GM23248 (cell line): ENCODE measurements at regions not wholly inside any gene's neighbourhood (a gene's known extent, or its start where the extent isn't known, plus 50 kb on each side); places are given as distances from the start of the nearest gene placed in this dataset.

Experiments
- DNase-seq: peaks from one replicate; pipeline ENCODE4 v3.0.0-alpha.2; 2015
- H2AFZ ChIP-seq: fragments of 200-600 bp; sonication (generic); 2 replicates; pipeline ENCODE4 v1.6.1; 2016; ENCODE audit warnings: antibody characterized with exemption
- H3F3A ChIP-seq: fragments of 200-600 bp; sonication (generic); 2 replicates; pipeline ENCODE4 v1.6.1; 2016; ENCODE audit warnings: mild to moderate bottlenecking, antibody characterized with exemption, mixed run types; ENCODE audit not compliant: insufficient read depth
- H3K27ac ChIP-seq: fragments of 200-600 bp; sonication (generic); 2 replicates; pipeline ENCODE4 v1.5.1; 2016; ENCODE audit warnings: mild to moderate bottlenecking
- H3K27me3 ChIP-seq: fragments of 200-600 bp; sonication (generic); replicated peaks from 2 replicates; pipeline ENCODE4 v1.6.1; 2016; ENCODE audit warnings: mild to moderate bottlenecking; ENCODE audit not compliant: insufficient read depth
- H3K36me3 ChIP-seq: fragments of 200-600 bp; sonication (generic); 2 replicates; pipeline ENCODE4 v1.6.1; 2016; ENCODE audit warnings: low read depth, mild to moderate bottlenecking
- H3K4me1 ChIP-seq: fragments of 200-600 bp; sonication (generic); 2 replicates; pipeline ENCODE4 v1.6.1; 2016; ENCODE audit warnings: mild to moderate bottlenecking; ENCODE audit not compliant: insufficient read depth
- H3K4me2 ChIP-seq: fragments of 200-600 bp; sonication (generic); one replicate; pipeline ENCODE4 v1.6.1; 2016; ENCODE audit warnings: mild to moderate bottlenecking; ENCODE audit not compliant: unreplicated experiment
- H3K4me3 ChIP-seq: fragments of 200-600 bp; sonication (generic); 2 replicates; pipeline ENCODE4 v1.5.1; 2016; ENCODE audit warnings: mild to moderate bottlenecking
- H3K79me2 ChIP-seq: fragments of 200-600 bp; sonication (generic); 2 replicates; pipeline ENCODE4 v1.6.1; 2016; ENCODE audit warnings: mild to moderate bottlenecking; ENCODE audit not compliant: insufficient read depth
- H3K9ac ChIP-seq: fragments of 200-600 bp; sonication (generic); 2 replicates; pipeline ENCODE4 v1.6.1; 2016; ENCODE audit warnings: mild to moderate bottlenecking
- H3K9me2 ChIP-seq: fragments of 200-600 bp; sonication (generic); 2 replicates; pipeline ENCODE4 v1.6.1; 2016; ENCODE audit warnings: mixed run types, mild to moderate bottlenecking, moderate library complexity; ENCODE audit not compliant: insufficient read depth
- H3K9me3 ChIP-seq: fragments of 200-600 bp; sonication (generic); one replicate; pipeline ENCODE4 v1.6.1; 2017; ENCODE audit warnings: low read depth
- H4K20me1 ChIP-seq: fragments of 200-600 bp; sonication (generic); 2 replicates; pipeline ENCODE4 v1.6.0; 2016; ENCODE audit not compliant: insufficient read depth
- EZH2 ChIP-seq: fragments of 200-600 bp; sonication (generic); IDR thresholded peaks from 2 replicates; pipeline ENCODE4 v1.6.1; 2018; ENCODE audit warnings: antibody characterized with exemption, mild to moderate bottlenecking; ENCODE audit not compliant: insufficient read depth, poor library complexity, severe bottlenecking
- EZH2phosphoT487 ChIP-seq: fragments of 200-600 bp; sonication (generic); IDR thresholded peaks from 2 replicates; pipeline ENCODE4 v1.6.1; 2018; ENCODE audit warnings: antibody characterized with exemption, moderate library complexity, mild to moderate bottlenecking, low read depth; ENCODE audit not compliant: insufficient read depth
- WGBS, 2 experiments: methylation state at CpG; one replicate each; pipeline ENCODE4 v1.1.6; 2015 to 2017; ENCODE audit warnings: low lambda C conversion rate in 2 of 2, low coverage in 1 of 2; ENCODE audit errors: missing lambda C conversion rate in 2 of 2; 5-methylcytosine and 5-hydroxymethylcytosine counted together
- in situ Hi-C: fragments of 300-500 bp; cut with MboI; formaldehyde crosslinking; loops from 2 replicates; pipeline ENCODE4 v1.15.0; 2020

- Histone ChIP-seq H3K4me3 (no peak overlapping the region), H3K9ac (no peak overlapping the region), H3K4me1 (no peaks in the 10 kb centered on the region), H3K36me3 (no peaks in the 10 kb centered on the region), H3K9me3 (no peaks in the 10 kb centered on the region), H3K79me2 (no peaks in the 10 kb centered on the region), H3K27me3 (no peaks in the 10 kb centered on the region), H3K4me2 (no peak overlapping the region), H4K20me1 (no peaks in the 10 kb centered on the region), H2AFZ (no peak overlapping the region), H3K9me2 (no peaks in the 10 kb centered on the region), H3F3A (no peaks in the 10 kb centered on the region), H3K27ac (no peak overlapping the region)
- in situ Hi-C loops, result no loop called here
- no peak for TF ChIP-seq EZH2
- TF ChIP-seq EZH2phosphoT487, result no peak
- WGBS, 2 experiments, result 48% methylated on average over 2 of the region's 2 CpGs
- DNase-seq, result no peak
Measured at GRCh38 chr6:54474898-54475297, 166.7 kb downstream of the TINAG start.

DNA sequence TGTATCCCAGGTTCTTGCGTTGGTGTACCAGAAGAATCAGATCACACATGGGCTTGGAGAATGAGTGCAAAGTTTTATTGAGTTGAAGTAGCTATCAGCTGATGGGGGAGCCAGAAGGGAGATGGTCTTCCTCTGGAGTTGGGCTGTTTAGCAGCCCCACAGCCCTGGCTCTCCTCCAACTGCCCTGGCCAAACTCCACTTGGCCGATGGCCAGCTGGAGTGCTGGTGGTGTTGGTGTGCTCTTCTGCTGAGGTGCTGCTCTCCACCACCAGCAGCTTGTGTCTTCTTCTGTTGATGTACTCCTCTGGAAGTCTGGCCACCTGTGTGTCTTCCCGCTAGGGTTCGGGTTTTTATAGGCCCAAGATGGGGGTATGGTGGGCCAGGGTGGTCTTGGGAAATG lies 172.8 kb downstream of the TINAG start:
- TF ChIP-seq EZH2 (no peak), EZH2phosphoT487 (no peak)
- H3K9me2 ChIP-seq, result no peaks in the 10 kb centered on the region
- no peaks in the 10 kb centered on the region for H3F3A ChIP-seq
- H3K4me3 ChIP-seq, result no peak overlapping the region
- in situ Hi-C loops, result no loop called here
- H3K27ac ChIP-seq, result no peak overlapping the region
- H3K4me1 ChIP-seq, result no peaks in the 10 kb centered on the region
- H3K9ac ChIP-seq, result no peak overlapping the region
- no peaks in the 10 kb centered on the region for H3K27me3 ChIP-seq
- DNase-seq, result no peak
- H2AFZ ChIP-seq, result no peak overlapping the region
- H3K36me3 ChIP-seq, result no peaks in the 10 kb centered on the region
- H3K9me3 ChIP-seq, result no peaks in the 10 kb centered on the region
- H3K4me2 ChIP-seq, result no peak overlapping the region
- H4K20me1 ChIP-seq, result no peaks in the 10 kb centered on the region
- whole genome bisulfite sequencing, 2 experiments, result 84 to 85% methylated on average over 4 of the region's 4 CpGs
- H3K79me2 ChIP-seq, result no peaks in the 10 kb centered on the region

DNA sequence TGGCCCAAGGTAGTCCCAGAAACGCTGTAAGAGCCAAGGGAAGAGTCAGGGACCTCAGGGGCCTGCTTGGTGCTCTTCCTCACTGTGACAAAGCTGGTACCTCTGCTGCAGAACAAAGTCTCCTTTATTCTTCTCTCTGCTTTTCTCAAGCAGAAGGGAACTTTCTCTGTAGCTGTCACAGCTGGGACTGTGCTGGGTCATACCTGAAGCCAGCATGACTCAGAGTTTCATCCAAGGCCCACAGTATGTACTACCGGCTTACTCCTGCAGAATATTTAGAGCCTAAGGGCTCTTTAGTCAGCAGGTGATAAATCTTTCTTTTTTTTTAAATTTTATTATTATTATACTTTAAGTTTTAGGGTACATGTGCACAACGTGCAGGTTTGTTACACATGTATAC lies 183.2 kb downstream of the TINAG start:
- Histone ChIP-seq H3K4me1 (peaks cover 5% of the 10 kb centered on the region; the same call in 1 of the 2 replicates), H3K27me3 (no peaks in the 10 kb centered on the region), H3K9ac (no peak overlapping the region), H3K4me3 (no peak overlapping the region), H3K27ac (no peak overlapping the region), H3K79me2 (no peaks in the 10 kb centered on the region), H3K36me3 (no peaks in the 10 kb centered on the region), H3F3A (peaks cover 13% of the 10 kb centered on the region; the same call in 1 of the 2 replicates), H3K4me2 (no peak overlapping the region), H3K9me3 (no peaks in the 10 kb centered on the region), H3K9me2 (no peaks in the 10 kb centered on the region), H2AFZ (no peak overlapping the region), H4K20me1 (no peaks in the 10 kb centered on the region)
- in situ Hi-C loops, result no loop called here
- DNase-seq, result peak; percentile 30
- 47 to 51% methylated on average over 3 of the region's 3 CpGs for WGBS, 2 experiments
- TF ChIP-seq EZH2, result no peak
- TF ChIP-seq EZH2phosphoT487, result no peak

DNA sequence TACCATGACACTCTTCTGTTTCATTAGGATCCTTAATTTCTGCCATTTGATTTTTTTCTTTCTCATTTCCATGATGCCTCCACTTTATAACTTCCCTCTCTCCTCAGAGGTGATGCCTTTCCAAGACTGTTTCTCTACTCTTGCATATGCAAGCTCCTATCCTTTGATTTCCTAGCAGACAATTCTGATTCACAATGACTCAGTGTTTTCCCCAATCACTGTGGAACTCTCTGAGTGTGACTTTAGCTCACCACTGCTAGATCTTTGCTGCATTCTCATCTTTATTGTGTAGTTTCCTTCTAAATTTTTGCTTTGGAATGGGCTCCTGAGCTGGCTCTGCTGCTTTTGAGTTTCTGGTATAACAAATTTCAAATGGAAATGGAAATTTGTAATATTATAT lies 184.9 kb downstream of the TINAG start:
- H3K27me3 ChIP-seq, result no peaks in the 10 kb centered on the region
- H3K4me3 ChIP-seq, result no peak overlapping the region
- H3K79me2 ChIP-seq, result no peaks in the 10 kb centered on the region
- no peak overlapping the region for H3K9ac ChIP-seq
- H3F3A ChIP-seq, result peaks cover 13% of the 10 kb centered on the region; the same call in 1 of the 2 replicates
- no peaks in the 10 kb centered on the region for H3K36me3 ChIP-seq
- no peaks in the 10 kb centered on the region for H3K9me3 ChIP-seq
- peak; percentile 85 for DNase-seq
- H4K20me1 ChIP-seq, result no peaks in the 10 kb centered on the region
- TF ChIP-seq EZH2, result no peak
- TF ChIP-seq EZH2phosphoT487, result no peak
- no peak overlapping the region for H2AFZ ChIP-seq
- in situ Hi-C loops, result no loop called here
- no peaks in the 10 kb centered on the region for H3K9me2 ChIP-seq
- peaks cover 5% of the 10 kb centered on the region; the same call in 1 of the 2 replicates for H3K4me1 ChIP-seq
- peak overlapping the region; percentile 32 for H3K4me2 ChIP-seq
- peak overlapping the region; percentile 48 for H3K27ac ChIP-seq

DNA sequence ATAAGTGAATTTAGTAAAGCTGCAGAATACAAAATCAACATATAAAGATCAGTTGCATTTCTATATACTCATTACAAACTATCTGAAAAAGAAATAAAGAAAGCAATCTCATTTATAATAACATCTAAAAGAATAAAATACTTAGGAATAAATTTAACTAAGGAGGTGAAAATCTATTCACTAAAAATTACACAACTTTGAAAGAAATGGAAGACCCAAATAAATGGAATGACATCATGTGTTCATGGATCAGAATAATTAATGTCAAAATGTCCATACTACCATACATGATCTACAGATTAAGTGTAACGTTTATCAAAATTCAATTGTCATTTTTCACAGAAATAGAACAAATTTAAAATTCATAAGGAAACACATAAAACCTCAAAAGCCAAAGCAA lies 194.9 kb downstream of the TINAG start:
- DNase-seq, result no peak

More for the DNA sequence above, 194.9 kb downstream of the TINAG start:
- H3K36me3 ChIP-seq, result no peaks in the 10 kb centered on the region; the same call in 1 of the 2 replicates
- no peaks in the 10 kb centered on the region for H3F3A ChIP-seq
- H3K4me1 ChIP-seq, result no peaks in the 10 kb centered on the region
- no peak overlapping the region for H3K9ac ChIP-seq
- H2AFZ ChIP-seq, result no peak overlapping the region
- no peak overlapping the region for H3K4me3 ChIP-seq
- H4K20me1 ChIP-seq, result no peaks in the 10 kb centered on the region
- no peak for TF ChIP-seq EZH2
- no peak for TF ChIP-seq EZH2phosphoT487
- H3K27me3 ChIP-seq, result no peaks in the 10 kb centered on the region
- no peaks in the 10 kb centered on the region for H3K9me3 ChIP-seq
- H3K4me2 ChIP-seq, result no peak overlapping the region
- no peak overlapping the region for H3K27ac ChIP-seq
- no peaks in the 10 kb centered on the region for H3K79me2 ChIP-seq
- WGBS, 2 experiments, result 31 to 56% methylated on average over 1 of the region's 1 CpG
- in situ Hi-C loops, result no loop called here
- no peaks in the 10 kb centered on the region for H3K9me2 ChIP-seq
